Esophagus muscularis mucosa (tissue), 4 donors: ENCODE measurements at regions not wholly inside any gene's neighbourhood (a gene's known extent, or its start where the extent isn't known, plus 50 kb on each side); places are given as distances from the start of the nearest gene placed in this dataset.
A peak's percentile ranks its signal among the peaks of the same experiment; 100 is the strongest.

ENCODE experiments used
- DNase-seq: peaks from one replicate; pipeline ENCODE4 v3.0.0-alpha.2; 2017; ENCODE audit errors: extremely low spot score
- H3K27ac ChIP-seq, 4 donors: fragments of 200-600 bp; sonication (generic); replicated peaks in 1 of 4; 1 replicate in 3 of 4; 2 replicates in 1 of 4; pipeline ENCODE4 v1.5.1; 2016 to 2019; ENCODE audit warnings: mild to moderate bottlenecking in 1 of 4
- H3K27me3 ChIP-seq, 4 donors: fragments of 200-600 bp; sonication (generic); one replicate each; pipeline versions ENCODE4 v1.5.1 to v1.6.0; 2016 to 2019
- H3K36me3 ChIP-seq, 4 donors: fragments of 200-600 bp; sonication (generic); one replicate each; pipeline ENCODE4 v1.5.1; 2016 to 2019
- H3K4me1 ChIP-seq, 4 donors: fragments of 200-600 bp; sonication (generic); one replicate each; pipeline ENCODE4 v1.5.1; 2016 to 2019
- H3K4me3 ChIP-seq, 4 donors: fragments of 200-600 bp; sonication (generic); 1 replicate in 2 of 4; 2 replicates in 2 of 4; pipeline ENCODE4 v1.5.1; 2016 to 2019; ENCODE audit warnings: mild to moderate bottlenecking in 4 of 4, moderate library complexity in 1 of 4
- H3K9me3 ChIP-seq, 4 donors: fragments of 200-600 bp; sonication (generic); 1 replicate in 3 of 4; 2 replicates in 1 of 4; pipeline ENCODE4 v1.5.1; 2016 to 2019
- CTCF ChIP-seq, 3 experiments: fragments of 200-600 bp in 2 of 3; fragments of 450-650 bp in 1 of 3; sonication (generic) in 2 of 3; IDR thresholded peaks; one replicate each; pipeline ENCODE4 v1.5.1; 2017 to 2019; ENCODE audit warnings: antibody characterized with exemption in 3 of 3, mild to moderate bottlenecking in 2 of 3, moderate library complexity in 1 of 3
- EP300 ChIP-seq: sonication (generic); formaldehyde crosslinking; IDR thresholded peaks from one replicate; pipeline ENCODE4 v1.6.1; 2017; ENCODE audit warnings: antibody characterized with exemption
- POLR2A ChIP-seq: fragments of 450-650 bp; IDR thresholded peaks from one replicate; pipeline ENCODE4 v1.6.1; 2017; ENCODE audit warnings: antibody characterized with exemption, moderate library complexity, mild to moderate bottlenecking, low read depth
- POLR2AphosphoS5 ChIP-seq, 2 donors: sonication (generic); formaldehyde crosslinking; IDR thresholded peaks; one replicate each; pipeline ENCODE4 v1.6.1; 2017; ENCODE audit warnings: antibody characterized with exemption in 2 of 2
- WGBS: methylation state at CpG from one replicate; pipeline ENCODE4 v1.1.5; 2018; 5-methylcytosine and 5-hydroxymethylcytosine counted together
- intact Hi-C: fragments of 100-400 bp; cut with DNase I; formaldehyde crosslinking; loops from one replicate; pipeline ENCODE4 v1.15.1; 2023

DNA sequence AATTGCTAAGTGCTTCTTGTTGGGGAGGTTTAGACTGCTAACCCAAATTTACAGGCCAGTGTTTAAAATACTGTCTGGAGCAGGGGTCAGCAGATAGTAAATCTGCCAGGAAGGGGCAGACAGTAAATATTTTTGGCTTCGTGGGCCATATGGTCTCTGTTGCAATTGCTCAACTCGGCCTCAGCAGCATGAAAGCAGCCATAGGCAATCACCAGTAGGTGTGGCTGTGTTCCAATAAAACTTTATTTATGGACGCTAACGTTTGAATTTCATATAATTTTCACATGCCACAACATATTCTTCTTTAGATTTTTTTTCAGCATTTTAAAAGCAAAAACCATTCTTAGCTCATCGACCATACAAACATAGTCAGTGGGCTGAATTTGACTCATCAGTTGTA, 172.7 kb downstream of the BRINP2 start:
- Histone ChIP-seq H3K4me1 (no peaks in the 10 kb centered on the region), H3K27ac (no peak overlapping the region), H3K9me3 (no peaks in the 10 kb centered on the region), H3K4me3 (no peak overlapping the region), H3K27me3 (no peaks in the 10 kb centered on the region), H3K36me3 (no peaks in the 10 kb centered on the region)
- 65% methylated on average over 5 of the region's 5 CpGs for WGBS
- TF ChIP-seq POLR2AphosphoS5 (IDR thresholded peaks at IDR 0.05), result no peak
- no peak for TF ChIP-seq EP300
- no peak for TF ChIP-seq POLR2A
- intact Hi-C loops, result no loop called here
- DNase-seq, result no peak

- 44% methylated on average over 4 of the region's 4 CpGs for WGBS
- Histone ChIP-seq H3K27me3 (no peaks in the 10 kb centered on the region), H3K9me3 (no peaks in the 10 kb centered on the region), H3K36me3 (no peaks in the 10 kb centered on the region), H3K4me3 (no peak overlapping the region), H3K4me1 (no peaks in the 10 kb centered on the region), H3K27ac (no peak overlapping the region)
- DNase-seq, result peak; percentile 34
- no peak for TF ChIP-seq POLR2AphosphoS5 (IDR thresholded peaks at IDR 0.05)
- no peak for TF ChIP-seq CTCF (IDR thresholded peaks at IDR 0.05)
- no peak for TF ChIP-seq POLR2A
- intact Hi-C loops, result no loop called here
Measured at GRCh38 chr1:177341773-177342172, 171.0 kb downstream of the BRINP2 start.

DNA sequence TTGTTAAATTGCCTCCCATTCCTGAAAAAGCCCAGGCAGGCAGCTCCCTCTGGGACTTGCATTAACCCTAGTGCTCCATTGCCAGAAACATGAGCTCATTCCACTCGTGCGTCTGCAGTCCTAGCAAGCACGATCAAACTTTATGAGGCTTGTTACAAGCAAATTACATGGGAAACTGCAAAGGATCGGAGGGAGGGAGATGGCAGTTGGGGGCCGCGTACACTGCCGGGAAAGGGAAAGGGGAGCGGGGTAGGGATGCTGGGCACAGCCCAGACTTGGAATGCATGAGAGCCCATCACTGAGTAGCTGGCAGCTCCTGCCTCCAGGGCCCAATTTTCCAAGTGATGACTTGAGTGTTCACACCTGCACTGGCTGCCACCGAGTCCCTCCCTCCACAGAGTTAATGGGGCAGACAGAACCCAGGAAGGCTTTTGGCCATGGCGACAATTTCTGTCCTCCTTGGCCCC, 169.9 kb downstream of the BRINP2 start:
- intact Hi-C loops, result no loop called here

DNA sequence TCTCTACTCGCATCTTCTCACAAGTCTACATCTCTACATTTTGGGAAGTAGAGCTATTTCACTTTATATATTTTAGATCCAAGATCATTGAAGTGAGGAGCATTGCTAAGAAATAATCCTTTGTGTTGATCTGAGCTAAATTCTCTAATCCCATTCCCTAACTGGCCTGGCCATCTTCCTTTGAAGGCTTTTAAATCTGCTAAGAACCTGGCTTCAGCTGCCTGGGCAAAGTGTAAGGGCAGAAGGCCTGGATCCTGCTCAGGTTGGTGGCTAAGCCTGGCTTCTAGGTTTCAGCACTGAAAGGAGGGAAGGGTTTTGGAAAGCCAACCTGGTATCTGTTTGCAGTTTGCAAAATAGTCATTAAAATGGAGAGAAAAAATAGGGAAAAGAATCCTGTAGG, 167.6 kb downstream of the BRINP2 start:
- Histone ChIP-seq H3K9me3 (no peaks in the 10 kb centered on the region), H3K27ac (no peak overlapping the region), H3K4me1 (no peaks in the 10 kb centered on the region), H3K4me3 (no peak overlapping the region), H3K27me3 (no peaks in the 10 kb centered on the region), H3K36me3 (no peaks in the 10 kb centered on the region)
- intact Hi-C loops, result no loop called here
- DNase-seq, result no peak
- TF ChIP-seq POLR2AphosphoS5 (IDR thresholded peaks at IDR 0.05), result no peak
- TF ChIP-seq CTCF (IDR thresholded peaks at IDR 0.05), result no peak
- TF ChIP-seq EP300, result no peak
- TF ChIP-seq POLR2A, result no peak
- WGBS, result 81% methylated on average over 1 of the region's 1 CpG

More for the DNA sequence above, 169.9 kb downstream of the BRINP2 start:
- Histone ChIP-seq H3K27ac (no peak overlapping the region), H3K4me3 (no peak overlapping the region), H3K4me1 (no peaks in the 10 kb centered on the region), H3K36me3 (no peaks in the 10 kb centered on the region), H3K9me3 (no peaks in the 10 kb centered on the region), H3K27me3 (no peaks in the 10 kb centered on the region)
- peak; percentile 77 for DNase-seq
- no peak for TF ChIP-seq CTCF (IDR thresholded peaks at IDR 0.05)
- no peak for TF ChIP-seq POLR2AphosphoS5 (IDR thresholded peaks at IDR 0.05)
- no peak for TF ChIP-seq POLR2A
- no peak for TF ChIP-seq EP300
- 71% methylated on average over 10 of the region's 10 CpGs for WGBS

DNA sequence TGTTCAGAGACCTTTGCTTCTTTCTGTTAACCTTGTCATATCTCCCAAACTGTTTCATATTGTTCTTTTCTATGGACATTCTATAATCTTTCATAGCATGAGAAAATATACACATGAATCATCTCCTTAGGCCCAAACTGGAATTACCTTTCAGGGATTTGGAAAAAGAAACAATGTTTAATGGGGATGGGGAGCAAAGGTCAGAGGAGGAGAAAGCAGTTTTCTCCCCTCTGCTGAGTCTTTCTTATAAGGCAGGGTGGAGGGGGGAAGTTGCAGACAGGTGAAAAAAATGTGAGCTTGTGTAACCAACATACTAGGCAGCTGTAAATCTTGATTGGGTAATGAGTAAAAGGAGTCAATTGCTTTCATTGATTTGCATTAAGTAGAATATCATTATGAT, 164.1 kb downstream of the BRINP2 start:
- no peak overlapping the region for H3K27ac ChIP-seq
- H3K36me3 ChIP-seq, result no peaks in the 10 kb centered on the region
- no peak for DNase-seq
- no peaks in the 10 kb centered on the region for H3K27me3 ChIP-seq
- no peak overlapping the region for H3K4me3 ChIP-seq
- no peak for TF ChIP-seq CTCF (IDR thresholded peaks at IDR 0.05)
- TF ChIP-seq POLR2AphosphoS5 (IDR thresholded peaks at IDR 0.05), result no peak
- no peak for TF ChIP-seq EP300
- no peak for TF ChIP-seq POLR2A
- H3K9me3 ChIP-seq, result no peaks in the 10 kb centered on the region
- H3K4me1 ChIP-seq, result no peaks in the 10 kb centered on the region
- intact Hi-C loops, result no loop called here
